ENCODE measurements at regions not wholly inside any gene's neighbourhood (a gene's known extent, or its start where the extent isn't known, plus 50 kb on each side); places are given as distances from the start of the nearest gene placed in this dataset.

- Histone ChIP-seq H3K4me1 (ENCODE audit: control insufficient read depth, insufficient read depth, low read length) (no peaks in the 10 kb centered on the region), H3K27me3 (ENCODE audit: control insufficient read depth, insufficient read depth, low read length) (no peaks in the 10 kb centered on the region)
Observed at GRCh38 chr2:83860320-83860719, 598.8 kb downstream of the SUCLG1 start.

GRCh38 chr2:83859553-83859952, 599.5 kb downstream of the SUCLG1 start:
- Histone ChIP-seq H3K9ac (ENCODE audit: low read depth, low read length) (no peak overlapping the region), H3K4me3 (ENCODE audit: low read depth, low read length) (no peak overlapping the region), H3K4me1 (ENCODE audit: control insufficient read depth, insufficient read depth, low read length) (no peaks in the 10 kb centered on the region), H3K27me3 (ENCODE audit: control insufficient read depth, insufficient read depth, low read length) (no peaks in the 10 kb centered on the region), H3K9me3 (ENCODE audit: control insufficient read depth, insufficient read depth, low read length) (no peaks in the 10 kb centered on the region), H3K36me3 (ENCODE audit: control insufficient read depth, insufficient read depth, low read length) (no peaks in the 10 kb centered on the region)

More at GRCh38 chr2:83860320-83860719, 598.8 kb downstream of the SUCLG1 start:
- H3K9ac ChIP-seq (ENCODE audit: low read depth, low read length), result no peak overlapping the region
- no peak overlapping the region for H3K4me3 ChIP-seq (ENCODE audit: low read depth, low read length)
- no peaks in the 10 kb centered on the region for H3K9me3 ChIP-seq (ENCODE audit: control insufficient read depth, insufficient read depth, low read length)
- H3K36me3 ChIP-seq (ENCODE audit: control insufficient read depth, insufficient read depth, low read length), result no peaks in the 10 kb centered on the region

GRCh38 chr2:83851066-83851465, 608.0 kb downstream of the SUCLG1 start:
- H3K9me3 ChIP-seq (ENCODE audit: control insufficient read depth, insufficient read depth, low read length), result no peaks in the 10 kb centered on the region
- no peaks in the 10 kb centered on the region for H3K27me3 ChIP-seq (ENCODE audit: control insufficient read depth, insufficient read depth, low read length)
- H3K4me1 ChIP-seq (ENCODE audit: control insufficient read depth, insufficient read depth, low read length), result no peaks in the 10 kb centered on the region
- no peak overlapping the region for H3K4me3 ChIP-seq (ENCODE audit: low read depth, low read length)
- no peak overlapping the region for H3K9ac ChIP-seq (ENCODE audit: low read depth, low read length)
- H3K36me3 ChIP-seq (ENCODE audit: control insufficient read depth, insufficient read depth, low read length), result no peaks in the 10 kb centered on the region

- H3K9ac ChIP-seq (ENCODE audit: low read depth, low read length), result no peak overlapping the region
- H3K36me3 ChIP-seq (ENCODE audit: control insufficient read depth, insufficient read depth, low read length), result no peaks in the 10 kb centered on the region
- no peaks in the 10 kb centered on the region for H3K27me3 ChIP-seq (ENCODE audit: control insufficient read depth, insufficient read depth, low read length)
Observed at GRCh38 chr2:83850071-83850725, 608.9 kb downstream of the SUCLG1 start.

GRCh38 chr2:83844490-83844889, 614.6 kb downstream of the SUCLG1 start:
- H3K27me3 ChIP-seq (ENCODE audit: control insufficient read depth, insufficient read depth, low read length), result no peaks in the 10 kb centered on the region
- H3K36me3 ChIP-seq (ENCODE audit: control insufficient read depth, insufficient read depth, low read length), result no peaks in the 10 kb centered on the region
- no peak overlapping the region for H3K4me3 ChIP-seq (ENCODE audit: low read depth, low read length)
- H3K9me3 ChIP-seq (ENCODE audit: control insufficient read depth, insufficient read depth, low read length), result no peaks in the 10 kb centered on the region
- H3K9ac ChIP-seq (ENCODE audit: low read depth, low read length), result no peak overlapping the region
- H3K4me1 ChIP-seq (ENCODE audit: control insufficient read depth, insufficient read depth, low read length), result no peaks in the 10 kb centered on the region

More at GRCh38 chr2:83850071-83850725, 608.9 kb downstream of the SUCLG1 start:
- Histone ChIP-seq H3K9me3 (ENCODE audit: control insufficient read depth, insufficient read depth, low read length) (no peaks in the 10 kb centered on the region), H3K4me1 (ENCODE audit: control insufficient read depth, insufficient read depth, low read length) (no peaks in the 10 kb centered on the region), H3K4me3 (ENCODE audit: low read depth, low read length) (no peak overlapping the region)

- no peak overlapping the region for H3K4me3 ChIP-seq (ENCODE audit: low read depth, low read length)
- H3K9me3 ChIP-seq (ENCODE audit: control insufficient read depth, insufficient read depth, low read length), result no peaks in the 10 kb centered on the region
- H3K27me3 ChIP-seq (ENCODE audit: control insufficient read depth, insufficient read depth, low read length), result no peaks in the 10 kb centered on the region
- no peaks in the 10 kb centered on the region for H3K4me1 ChIP-seq (ENCODE audit: control insufficient read depth, insufficient read depth, low read length)
- no peaks in the 10 kb centered on the region for H3K36me3 ChIP-seq (ENCODE audit: control insufficient read depth, insufficient read depth, low read length)
- no peak overlapping the region for H3K9ac ChIP-seq (ENCODE audit: low read depth, low read length)
Observed at GRCh38 chr2:83842421-83842820, 616.7 kb downstream of the SUCLG1 start.

GRCh38 chr2:83837823-83838222, 621.3 kb downstream of the SUCLG1 start:
- Histone ChIP-seq H3K4me3 (ENCODE audit: low read depth, low read length) (no peak overlapping the region), H3K9ac (ENCODE audit: low read depth, low read length) (no peak overlapping the region), H3K9me3 (ENCODE audit: control insufficient read depth, insufficient read depth, low read length) (no peaks in the 10 kb centered on the region), H3K4me1 (ENCODE audit: control insufficient read depth, insufficient read depth, low read length) (no peaks in the 10 kb centered on the region), H3K36me3 (ENCODE audit: control insufficient read depth, insufficient read depth, low read length) (no peaks in the 10 kb centered on the region), H3K27me3 (ENCODE audit: control insufficient read depth, insufficient read depth, low read length) (no peaks in the 10 kb centered on the region)

GRCh38 chr2:83827618-83828017, 631.5 kb downstream of the SUCLG1 start:
- no peak overlapping the region for H3K9ac ChIP-seq (ENCODE audit: low read depth, low read length)
- no peaks in the 10 kb centered on the region for H3K27me3 ChIP-seq (ENCODE audit: control insufficient read depth, insufficient read depth, low read length)
- no peaks in the 10 kb centered on the region for H3K9me3 ChIP-seq (ENCODE audit: control insufficient read depth, insufficient read depth, low read length)
- H3K4me3 ChIP-seq (ENCODE audit: low read depth, low read length), result no peak overlapping the region
- H3K36me3 ChIP-seq (ENCODE audit: control insufficient read depth, insufficient read depth, low read length), result no peaks in the 10 kb centered on the region
- H3K4me1 ChIP-seq (ENCODE audit: control insufficient read depth, insufficient read depth, low read length), result no peaks in the 10 kb centered on the region

GRCh38 chr2:83826577-83826976, 632.5 kb downstream of the SUCLG1 start:
- Histone ChIP-seq H3K4me1 (ENCODE audit: control insufficient read depth, insufficient read depth, low read length) (no peaks in the 10 kb centered on the region), H3K27me3 (ENCODE audit: control insufficient read depth, insufficient read depth, low read length) (no peaks in the 10 kb centered on the region), H3K4me3 (ENCODE audit: low read depth, low read length) (no peak overlapping the region), H3K9ac (ENCODE audit: low read depth, low read length) (no peak overlapping the region), H3K36me3 (ENCODE audit: control insufficient read depth, insufficient read depth, low read length) (no peaks in the 10 kb centered on the region), H3K9me3 (ENCODE audit: control insufficient read depth, insufficient read depth, low read length) (no peaks in the 10 kb centered on the region)

GRCh38 chr2:83823229-83823628, 635.9 kb downstream of the SUCLG1 start:
- H3K4me3 ChIP-seq (ENCODE audit: low read depth, low read length), result no peak overlapping the region
- no peaks in the 10 kb centered on the region for H3K27me3 ChIP-seq (ENCODE audit: control insufficient read depth, insufficient read depth, low read length)
- no peak overlapping the region for H3K9ac ChIP-seq (ENCODE audit: low read depth, low read length)
- H3K9me3 ChIP-seq (ENCODE audit: control insufficient read depth, insufficient read depth, low read length), result no peaks in the 10 kb centered on the region
- H3K36me3 ChIP-seq (ENCODE audit: control insufficient read depth, insufficient read depth, low read length), result no peaks in the 10 kb centered on the region
- H3K4me1 ChIP-seq (ENCODE audit: control insufficient read depth, insufficient read depth, low read length), result no peaks in the 10 kb centered on the region

GRCh38 chr2:83817511-83817910, 641.6 kb downstream of the SUCLG1 start:
- H3K9ac ChIP-seq (ENCODE audit: low read depth, low read length), result no peak overlapping the region
- no peaks in the 10 kb centered on the region for H3K36me3 ChIP-seq (ENCODE audit: control insufficient read depth, insufficient read depth, low read length)
- no peaks in the 10 kb centered on the region for H3K27me3 ChIP-seq (ENCODE audit: control insufficient read depth, insufficient read depth, low read length)
- H3K4me3 ChIP-seq (ENCODE audit: low read depth, low read length), result no peak overlapping the region
- no peaks in the 10 kb centered on the region for H3K4me1 ChIP-seq (ENCODE audit: control insufficient read depth, insufficient read depth, low read length)
- no peaks in the 10 kb centered on the region for H3K9me3 ChIP-seq (ENCODE audit: control insufficient read depth, insufficient read depth, low read length)

GRCh38 chr2:83808878-83809277, 650.2 kb downstream of the SUCLG1 start:
- no peaks in the 10 kb centered on the region for H3K27me3 ChIP-seq (ENCODE audit: control insufficient read depth, insufficient read depth, low read length)
- no peak overlapping the region for H3K9ac ChIP-seq (ENCODE audit: low read depth, low read length)
- no peaks in the 10 kb centered on the region for H3K4me1 ChIP-seq (ENCODE audit: control insufficient read depth, insufficient read depth, low read length)
- H3K4me3 ChIP-seq (ENCODE audit: low read depth, low read length), result no peak overlapping the region
- H3K36me3 ChIP-seq (ENCODE audit: control insufficient read depth, insufficient read depth, low read length), result no peaks in the 10 kb centered on the region
- H3K9me3 ChIP-seq (ENCODE audit: control insufficient read depth, insufficient read depth, low read length), result peaks cover 2% of the 10 kb centered on the region
